AG10803 (cell line): ENCODE measurements at regions not wholly inside any gene's neighbourhood (a gene's known extent, or its start where the extent isn't known, plus 50 kb on each side); places are given as distances from the start of the nearest gene placed in this dataset.

Experiments used
- DNase-seq: peaks from one replicate; pipeline ENCODE4 v3.0.0; 2010; ENCODE audit warnings: low read depth
- H3K4me3 ChIP-seq: 2 replicates; pipeline ENCODE4 v1.5.1; 2011; ENCODE audit warnings: mild to moderate bottlenecking, low read length, control low read depth
- TF ChIP-seq, protein P1 (sequence below): conservative IDR thresholded peaks from 2 replicates; pipeline ENCODE4 v1.5.1; 2011; ENCODE audit warnings: mild to moderate bottlenecking, low read length, control low read depth, inconsistent platforms

DNA sequence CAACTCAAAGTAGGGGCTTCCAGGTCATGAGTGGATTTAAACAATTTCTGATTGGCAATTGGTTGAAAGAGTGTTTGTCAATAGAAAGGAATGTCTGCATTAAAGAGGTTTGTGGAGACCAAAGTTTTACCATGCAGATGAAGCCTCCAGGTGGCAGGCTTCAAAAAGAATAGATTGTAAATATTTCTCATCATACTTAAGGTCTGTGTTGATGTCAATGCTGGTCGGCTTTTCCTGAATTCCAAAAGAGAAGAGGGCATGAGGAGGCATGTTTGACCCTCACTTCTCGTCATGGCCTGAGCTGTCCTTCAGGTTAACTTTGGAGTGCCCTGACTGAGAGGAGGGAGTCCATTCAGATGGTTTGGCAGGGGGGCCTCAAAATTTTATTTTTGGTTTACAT, 125.4 kb upstream of the RFC3 start:
- TF ChIP-seq, protein P1, sequence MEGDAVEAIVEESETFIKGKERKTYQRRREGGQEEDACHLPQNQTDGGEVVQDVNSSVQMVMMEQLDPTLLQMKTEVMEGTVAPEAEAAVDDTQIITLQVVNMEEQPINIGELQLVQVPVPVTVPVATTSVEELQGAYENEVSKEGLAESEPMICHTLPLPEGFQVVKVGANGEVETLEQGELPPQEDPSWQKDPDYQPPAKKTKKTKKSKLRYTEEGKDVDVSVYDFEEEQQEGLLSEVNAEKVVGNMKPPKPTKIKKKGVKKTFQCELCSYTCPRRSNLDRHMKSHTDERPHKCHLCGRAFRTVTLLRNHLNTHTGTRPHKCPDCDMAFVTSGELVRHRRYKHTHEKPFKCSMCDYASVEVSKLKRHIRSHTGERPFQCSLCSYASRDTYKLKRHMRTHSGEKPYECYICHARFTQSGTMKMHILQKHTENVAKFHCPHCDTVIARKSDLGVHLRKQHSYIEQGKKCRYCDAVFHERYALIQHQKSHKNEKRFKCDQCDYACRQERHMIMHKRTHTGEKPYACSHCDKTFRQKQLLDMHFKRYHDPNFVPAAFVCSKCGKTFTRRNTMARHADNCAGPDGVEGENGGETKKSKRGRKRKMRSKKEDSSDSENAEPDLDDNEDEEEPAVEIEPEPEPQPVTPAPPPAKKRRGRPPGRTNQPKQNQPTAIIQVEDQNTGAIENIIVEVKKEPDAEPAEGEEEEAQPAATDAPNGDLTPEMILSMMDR: no peak
- H3K4me3 ChIP-seq: no peak overlapping the region
- DNase-seq: no peak

DNA sequence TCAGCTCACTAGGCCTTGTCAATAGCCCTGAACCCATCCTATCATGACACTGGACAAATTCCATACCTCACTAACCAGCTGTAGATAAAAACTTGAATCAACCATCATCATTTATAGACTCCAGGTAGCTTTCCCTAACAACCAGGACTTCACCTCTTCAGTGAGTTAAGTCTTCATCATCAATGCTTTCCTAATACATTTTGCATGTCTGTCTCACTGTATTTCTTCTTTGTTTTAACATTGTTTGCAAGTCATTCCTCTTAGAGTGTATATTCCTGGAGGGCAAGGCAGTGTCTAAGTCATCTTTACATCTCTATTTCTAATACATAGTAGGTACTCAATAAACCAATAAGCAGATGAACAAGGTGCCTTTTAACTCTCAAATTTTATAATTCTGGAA, 123.4 kb upstream of the RFC3 start:
- TF ChIP-seq, protein P1: no peak
- H3K4me3 ChIP-seq: no peak overlapping the region
- no peak for DNase-seq

DNA sequence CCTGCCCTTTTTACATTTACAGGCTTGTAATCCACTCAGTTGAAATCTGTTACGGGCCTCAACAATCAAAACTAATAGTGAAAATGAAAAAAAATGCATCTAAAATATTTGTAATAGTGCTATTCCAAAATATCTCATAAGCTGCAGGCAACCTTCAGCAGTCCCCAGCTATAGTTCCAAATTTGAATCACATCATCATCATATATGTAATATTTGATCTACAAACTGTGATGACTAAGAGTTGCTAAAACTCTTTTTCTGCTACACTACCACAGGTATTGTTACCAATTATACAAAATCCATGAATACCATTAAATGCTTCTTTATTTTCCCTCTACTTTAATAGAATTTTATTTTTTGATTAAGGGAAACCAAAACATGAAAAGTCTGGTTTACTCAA, 121.4 kb upstream of the RFC3 start:
- no peak for DNase-seq
- TF ChIP-seq, protein P1: no peak
- no peak overlapping the region for H3K4me3 ChIP-seq

DNA sequence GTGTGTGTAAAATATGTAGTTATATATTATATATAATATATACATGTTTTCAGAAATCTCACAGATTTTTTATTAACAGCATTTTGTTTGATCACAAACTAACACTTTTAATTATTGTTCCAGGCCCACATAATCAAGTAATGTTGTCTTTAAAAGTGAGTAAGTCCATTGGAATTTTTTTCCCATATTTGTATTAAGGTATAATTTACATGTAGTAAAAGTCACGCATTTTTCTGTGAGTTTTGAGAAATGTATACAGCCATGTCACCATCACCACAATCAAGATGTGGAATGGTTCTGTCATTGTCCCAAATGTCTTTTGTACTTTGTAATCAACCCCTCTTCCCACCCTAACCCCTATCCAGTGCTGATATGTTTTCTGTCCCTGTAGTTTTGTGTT, 120.0 kb upstream of the RFC3 start:
- H3K4me3 ChIP-seq: no peak overlapping the region
- no peak for DNase-seq
- TF ChIP-seq, protein P1: no peak

DNA sequence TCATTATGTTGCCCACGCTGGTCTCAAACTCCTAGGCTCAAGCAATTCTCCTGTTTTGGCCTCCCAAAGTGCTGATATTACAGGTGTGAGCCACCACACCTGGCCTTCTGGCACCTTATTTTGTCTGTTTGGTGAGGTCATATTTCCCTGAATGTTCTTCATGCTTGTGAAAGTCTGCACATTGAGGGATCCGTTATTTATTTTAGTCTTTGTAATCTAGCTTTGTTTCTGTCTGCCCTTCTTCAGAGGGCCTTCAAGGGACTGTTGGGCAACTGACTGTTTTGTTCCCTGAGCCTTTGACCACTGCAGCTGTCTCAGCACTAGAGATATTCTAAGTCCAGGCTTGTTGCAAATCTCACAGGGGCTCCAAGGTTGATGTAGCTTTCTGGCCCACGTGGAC, 110.5 kb upstream of the RFC3 start:
- H3K4me3 ChIP-seq: no peak overlapping the region
- no peak for DNase-seq
- TF ChIP-seq, protein P1: no peak

DNA sequence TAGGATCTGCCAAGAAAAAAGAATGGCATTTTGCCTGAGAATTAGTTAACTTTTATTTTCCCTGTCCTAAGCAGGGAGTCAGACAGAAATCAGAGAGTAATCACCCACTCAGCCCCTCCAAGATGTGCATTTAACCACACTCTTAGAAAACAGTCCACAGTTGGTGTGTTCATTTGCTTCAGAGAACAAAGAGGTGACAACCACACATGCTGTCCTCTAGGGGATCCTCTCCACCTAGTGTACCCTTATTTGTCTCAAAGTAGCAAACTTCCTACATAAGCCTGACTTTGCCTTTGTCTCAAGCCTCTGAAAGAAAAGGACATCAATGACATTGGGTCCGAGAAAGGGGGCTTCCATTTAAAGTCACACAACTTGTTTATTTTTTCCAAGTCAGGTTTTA, 107.0 kb upstream of the RFC3 start:
- no peak overlapping the region for H3K4me3 ChIP-seq
- DNase-seq: no peak
- TF ChIP-seq, protein P1: no peak

DNA sequence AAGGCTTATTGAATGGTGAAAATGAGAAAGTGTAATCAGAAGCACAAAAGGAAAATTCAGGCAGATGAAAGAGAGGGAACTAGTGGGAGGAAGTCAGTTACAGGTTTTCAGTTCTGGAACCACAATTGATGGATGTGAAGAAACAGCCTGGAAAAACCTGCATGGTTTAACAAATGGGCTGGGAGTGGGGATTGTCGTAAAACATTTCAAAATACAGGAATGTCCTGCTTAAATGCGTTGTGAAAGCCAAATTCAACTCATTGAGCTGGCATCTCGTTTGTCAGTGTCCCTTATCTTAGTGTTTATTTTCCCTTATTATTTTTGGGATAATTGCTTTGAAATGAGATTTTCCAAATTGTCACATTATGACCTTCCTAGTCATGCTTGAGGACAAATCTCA, 106.5 kb upstream of the RFC3 start:
- DNase-seq: no peak
- TF ChIP-seq, protein P1: no peak
- H3K4me3 ChIP-seq: no peak overlapping the region
